SU-DHL-6 (cell line): ENCODE measurements at regions not wholly inside any gene's neighbourhood (a gene's known extent, or its start where the extent isn't known, plus 50 kb on each side); places are given as distances from the start of the nearest gene placed in this dataset.
"Not testable (repeated sequence)": the region's sequence is repeated elsewhere in the genome, so short reads cannot be mapped to it uniquely, and the experiment has no call there.

ENCODE experiments used
- H2AFZ ChIP-seq: fragments of 200-600 bp; sonication (generic); 2 replicates; pipeline ENCODE4 v1.6.1; 2014; ENCODE audit warnings: low read depth, mild to moderate bottlenecking, moderate library complexity, mixed read lengths, antibody characterized with exemption, low read length; ENCODE audit not compliant: severe bottlenecking
- H3F3A ChIP-seq: fragments of 200-600 bp; shearing (Covaris generic); 2 replicates; pipeline ENCODE4 v1.6.0; 2016; ENCODE audit warnings: antibody characterized with exemption, mild to moderate bottlenecking; ENCODE audit not compliant: insufficient read depth
- H3K27ac ChIP-seq: fragments of 200-600 bp; sonication (generic); 2 replicates; pipeline ENCODE4 v1.5.1; 2016; ENCODE audit warnings: low read depth, mild to moderate bottlenecking, low read length, moderate library complexity, mixed read lengths
- H3K27me3 ChIP-seq: fragments of 200-600 bp; sonication (generic), shearing (Covaris generic); 2 replicates; pipeline ENCODE4 v1.6.0; 2014; ENCODE audit warnings: mild to moderate bottlenecking, low read length
- H3K36me3 ChIP-seq: fragments of 200-600 bp; sonication (generic); 2 replicates; pipeline ENCODE4 v1.6.1; 2014; ENCODE audit warnings: mild to moderate bottlenecking, low read length, mixed read lengths
- H3K4me2 ChIP-seq: fragments of 300-600, 200-600 bp; shearing (Covaris generic), sonication (generic); 2 replicates; pipeline ENCODE4 v1.6.0; 2014; ENCODE audit warnings: low read length, low read depth, mild to moderate bottlenecking; ENCODE audit not compliant: poor library complexity, severe bottlenecking
- H3K4me3 ChIP-seq: fragments of 200-600 bp; sonication (generic); 2 replicates; pipeline ENCODE4 v1.5.1; 2014; ENCODE audit warnings: antibody characterized with exemption, low read length, mild to moderate bottlenecking, mixed read lengths; ENCODE audit not compliant: insufficient read depth, poor library complexity, severe bottlenecking
- H3K79me2 ChIP-seq: fragments of 200-600 bp; sonication (generic); 2 replicates; pipeline ENCODE4 v1.6.1; 2014; ENCODE audit warnings: mild to moderate bottlenecking, low read length, moderate library complexity; ENCODE audit not compliant: insufficient read depth
- H3K9ac ChIP-seq: fragments of 200-600 bp; sonication (generic); 2 replicates; pipeline ENCODE4 v1.7.0; 2014; ENCODE audit warnings: mild to moderate bottlenecking, low read length
- H3K9me2 ChIP-seq: fragments of 200-600 bp; sonication (generic); replicated peaks from 2 replicates; pipeline ENCODE4 v1.6.1; 2014; ENCODE audit warnings: low read length; ENCODE audit not compliant: insufficient read depth
- H3K9me3 ChIP-seq: fragments of 200-600 bp; sonication (generic); 2 replicates; pipeline ENCODE4 v1.6.1; 2014; ENCODE audit warnings: low read length, mixed read lengths; ENCODE audit not compliant: insufficient read depth
- H4K20me1 ChIP-seq: fragments of 200-600 bp; sonication (generic); 2 replicates; pipeline ENCODE4 v1.6.1; 2014; ENCODE audit warnings: low read depth, mild to moderate bottlenecking, antibody characterized with exemption, low read length, moderate library complexity, mixed read lengths
- EZH2phosphoT487 ChIP-seq: fragments of 200-600 bp; sonication (generic), shearing (Covaris generic); conservative IDR thresholded peaks from 2 replicates; pipeline ENCODE4 v1.6.1; 2018; ENCODE audit warnings: mild to moderate bottlenecking, antibody characterized with exemption, low read length, moderate library complexity, mixed read lengths
- TF ChIP-seq, protein P1 (sequence below): fragments of 200-600 bp; sonication (generic); IDR thresholded peaks from one replicate; pipeline ENCODE4 v1.5.1; 2017; ENCODE audit warnings: antibody characterized with exemption, mild to moderate bottlenecking, low read length, moderate library complexity; ENCODE audit not compliant: insufficient read depth, poor library complexity, severe bottlenecking

DNA sequence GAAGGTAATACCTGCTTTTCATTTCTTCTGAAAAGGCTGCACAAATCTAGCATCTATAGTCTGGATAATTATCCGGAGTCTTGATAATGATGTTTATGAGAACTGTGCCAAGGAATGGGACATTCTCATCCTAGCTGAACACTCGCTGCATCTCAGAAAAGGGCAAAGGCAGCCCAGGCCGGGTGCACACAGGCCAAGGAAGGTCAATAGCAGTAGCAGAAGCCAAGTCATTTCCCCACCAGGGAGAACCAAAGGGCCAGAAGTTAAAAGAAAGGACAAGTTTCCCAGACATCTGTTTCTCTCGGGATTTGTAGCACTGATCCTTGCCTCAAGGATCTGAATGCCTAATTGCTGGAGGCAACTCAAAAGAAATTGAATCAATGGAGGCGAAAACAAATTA, 66.1 kb upstream of the ANKRD55 start:
- no peaks in the 10 kb centered on the region for H3K36me3 ChIP-seq
- TF ChIP-seq, protein P1, sequence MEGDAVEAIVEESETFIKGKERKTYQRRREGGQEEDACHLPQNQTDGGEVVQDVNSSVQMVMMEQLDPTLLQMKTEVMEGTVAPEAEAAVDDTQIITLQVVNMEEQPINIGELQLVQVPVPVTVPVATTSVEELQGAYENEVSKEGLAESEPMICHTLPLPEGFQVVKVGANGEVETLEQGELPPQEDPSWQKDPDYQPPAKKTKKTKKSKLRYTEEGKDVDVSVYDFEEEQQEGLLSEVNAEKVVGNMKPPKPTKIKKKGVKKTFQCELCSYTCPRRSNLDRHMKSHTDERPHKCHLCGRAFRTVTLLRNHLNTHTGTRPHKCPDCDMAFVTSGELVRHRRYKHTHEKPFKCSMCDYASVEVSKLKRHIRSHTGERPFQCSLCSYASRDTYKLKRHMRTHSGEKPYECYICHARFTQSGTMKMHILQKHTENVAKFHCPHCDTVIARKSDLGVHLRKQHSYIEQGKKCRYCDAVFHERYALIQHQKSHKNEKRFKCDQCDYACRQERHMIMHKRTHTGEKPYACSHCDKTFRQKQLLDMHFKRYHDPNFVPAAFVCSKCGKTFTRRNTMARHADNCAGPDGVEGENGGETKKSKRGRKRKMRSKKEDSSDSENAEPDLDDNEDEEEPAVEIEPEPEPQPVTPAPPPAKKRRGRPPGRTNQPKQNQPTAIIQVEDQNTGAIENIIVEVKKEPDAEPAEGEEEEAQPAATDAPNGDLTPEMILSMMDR: no peak
- TF ChIP-seq EZH2phosphoT487: no peak

GRCh38 chr5:56298336-56299090, 65.4 kb upstream of the ANKRD55 start:
- no peaks in the 10 kb centered on the region for H3K9me2 ChIP-seq
- H3K79me2 ChIP-seq: no peaks in the 10 kb centered on the region
- no peaks in the 10 kb centered on the region for H3K36me3 ChIP-seq
- H3K9me3 ChIP-seq: no peaks in the 10 kb centered on the region
- no peak overlapping the region for H2AFZ ChIP-seq
- H3K4me3 ChIP-seq: no peak overlapping the region
- no peak overlapping the region for H3K4me2 ChIP-seq
- H4K20me1 ChIP-seq: no peaks in the 10 kb centered on the region
- no peak overlapping the region for H3K27ac ChIP-seq
- H3F3A ChIP-seq: no peaks in the 10 kb centered on the region
- H3K27me3 ChIP-seq: no peaks in the 10 kb centered on the region
- no peak overlapping the region for H3K9ac ChIP-seq
- TF ChIP-seq, protein P1: no peak
- TF ChIP-seq EZH2phosphoT487: no peak

More for the DNA sequence above, 66.1 kb upstream of the ANKRD55 start:
- no peaks in the 10 kb centered on the region for H3K9me2 ChIP-seq
- H3K27ac ChIP-seq: no peak overlapping the region
- no peaks in the 10 kb centered on the region for H3F3A ChIP-seq
- H3K4me3 ChIP-seq: no peak overlapping the region
- no peaks in the 10 kb centered on the region for H3K9me3 ChIP-seq
- no peak overlapping the region for H3K4me2 ChIP-seq
- H3K79me2 ChIP-seq: no peaks in the 10 kb centered on the region
- no peaks in the 10 kb centered on the region for H4K20me1 ChIP-seq
- no peaks in the 10 kb centered on the region for H3K27me3 ChIP-seq
- H2AFZ ChIP-seq: no peak overlapping the region
- no peak overlapping the region for H3K9ac ChIP-seq

DNA sequence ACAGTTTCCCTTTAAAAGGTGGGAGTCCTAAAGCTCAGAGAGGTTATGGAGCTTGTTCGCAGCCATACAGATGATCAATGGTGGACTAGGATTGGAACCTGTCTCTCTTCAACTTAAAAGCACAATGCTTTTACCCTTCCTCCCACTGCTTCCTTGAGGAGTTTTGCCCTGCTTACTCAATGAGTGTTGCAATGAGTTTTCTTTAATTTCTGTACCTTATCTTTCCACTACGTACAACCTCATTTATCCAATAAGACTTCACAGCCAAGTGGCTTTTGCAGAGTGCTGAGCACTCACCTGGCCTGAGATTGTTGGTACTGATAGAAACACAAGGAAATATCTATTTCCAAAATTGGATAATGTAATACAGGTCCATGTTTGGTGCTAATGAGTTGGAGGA, 64.7 kb upstream of the ANKRD55 start:
- no peaks in the 10 kb centered on the region for H3K27me3 ChIP-seq
- no peak for TF ChIP-seq EZH2phosphoT487
- TF ChIP-seq, protein P1: no peak
- no peak overlapping the region for H3K27ac ChIP-seq

GRCh38 chr5:56295311-56295710, 62.2 kb upstream of the ANKRD55 start:
- H3K27ac ChIP-seq, H3K9me2 ChIP-seq, H3F3A ChIP-seq, H3K4me2 ChIP-seq, H3K27me3 ChIP-seq, H3K9me3 ChIP-seq, H3K79me2 ChIP-seq, H3K9ac ChIP-seq, H4K20me1 ChIP-seq, H3K4me3 ChIP-seq, H3K36me3 ChIP-seq, H2AFZ ChIP-seq: not testable (repeated sequence)

More for the DNA sequence above, 64.7 kb upstream of the ANKRD55 start:
- H3F3A ChIP-seq: no peaks in the 10 kb centered on the region
- no peaks in the 10 kb centered on the region for H4K20me1 ChIP-seq
- H3K9me3 ChIP-seq: no peaks in the 10 kb centered on the region
- H3K9me2 ChIP-seq: no peaks in the 10 kb centered on the region
- no peak overlapping the region for H2AFZ ChIP-seq
- H3K36me3 ChIP-seq: no peaks in the 10 kb centered on the region
- H3K9ac ChIP-seq: no peak overlapping the region
- H3K4me2 ChIP-seq: no peak overlapping the region
- H3K79me2 ChIP-seq: no peaks in the 10 kb centered on the region
- H3K4me3 ChIP-seq: no peak overlapping the region
